H9 (cell line): ENCODE measurements at regions not wholly inside any gene's neighbourhood (a gene's known extent, or its start where the extent isn't known, plus 50 kb on each side); places are given as distances from the start of the nearest gene placed in this dataset.

Experiments used
- DNase-seq: peaks from one replicate; pipeline ENCODE4 v3.0.0-alpha.2; 2017
- H2AFZ ChIP-seq: one replicate; pipeline ENCODE4 v1.6.1; 2013; ENCODE audit warnings: mild to moderate bottlenecking, low read length, control low read depth, moderate library complexity
- H2AK5ac ChIP-seq: 2 replicates; pipeline ENCODE4 v1.6.1; 2013; ENCODE audit warnings: low read length, control low read depth, mixed read lengths; ENCODE audit not compliant: insufficient read length
- H2BK120ac ChIP-seq: one replicate; pipeline ENCODE4 v1.6.1; 2013; ENCODE audit warnings: low read depth, mild to moderate bottlenecking, low read length, control low read depth, inconsistent platforms; ENCODE audit not compliant: poor library complexity, severe bottlenecking
- H2BK12ac ChIP-seq: 2 replicates; pipeline ENCODE4 v1.6.1; 2013; ENCODE audit warnings: low read length, control low read depth, mixed read lengths, low read depth; ENCODE audit not compliant: insufficient read length
- H2BK15ac ChIP-seq: 2 replicates; pipeline ENCODE4 v1.6.1; 2013; ENCODE audit warnings: low read depth, low read length, control low read depth
- H2BK20ac ChIP-seq: one replicate; pipeline ENCODE4 v1.6.1; 2013; ENCODE audit warnings: low read depth, mild to moderate bottlenecking, low read length, control low read depth, inconsistent platforms; ENCODE audit not compliant: poor library complexity, severe bottlenecking
- H2BK5ac ChIP-seq: 2 replicates; pipeline ENCODE4 v1.6.1; 2013; ENCODE audit warnings: low read length, control low read depth, mixed read lengths; ENCODE audit not compliant: insufficient read length
- H3K14ac ChIP-seq: 2 replicates; pipeline ENCODE4 v1.6.1; 2013; ENCODE audit warnings: low read length, control low read depth; ENCODE audit not compliant: insufficient read depth
- H3K18ac ChIP-seq: 2 replicates; pipeline ENCODE4 v1.6.1; 2013; ENCODE audit warnings: low read depth, mild to moderate bottlenecking, mixed read lengths, low read length, control low read depth; ENCODE audit not compliant: insufficient read length
- H3K23ac ChIP-seq: 2 replicates; pipeline ENCODE4 v1.6.1; 2013; ENCODE audit warnings: low read length, control low read depth, mixed read lengths, low read depth; ENCODE audit not compliant: insufficient read length
- H3K23me2 ChIP-seq: 2 replicates; pipeline ENCODE4 v1.6.1; 2013; ENCODE audit warnings: low read depth, mild to moderate bottlenecking, mixed read lengths, low read length, control low read depth; ENCODE audit not compliant: insufficient read length, poor library complexity, severe bottlenecking
- H3K27ac ChIP-seq: 2 replicates; pipeline ENCODE4 v1.5.1; 2013; ENCODE audit warnings: low read length, control low read depth, mixed read lengths, low read depth; ENCODE audit not compliant: insufficient read length
- H3K27me3 ChIP-seq: 2 replicates; pipeline ENCODE4 v1.6.1; 2013; ENCODE audit warnings: low read length, control low read depth, inconsistent platforms; ENCODE audit not compliant: insufficient read depth
- H3K4ac ChIP-seq: 2 replicates; pipeline ENCODE4 v1.6.1; 2013; ENCODE audit warnings: low read depth, mild to moderate bottlenecking, control low read depth, inconsistent platforms, low read length, moderate library complexity
- H3K4me1 ChIP-seq: 2 replicates; pipeline ENCODE4 v1.6.1; 2013; ENCODE audit warnings: low read length, control low read depth, inconsistent platforms; ENCODE audit not compliant: insufficient read depth
- H3K4me2 ChIP-seq: 2 replicates; pipeline ENCODE4 v1.6.1; 2013; ENCODE audit warnings: low read length, control low read depth, mixed read lengths; ENCODE audit not compliant: insufficient read length, insufficient read depth
- H3K56ac ChIP-seq: 2 replicates; pipeline ENCODE4 v1.6.1; 2013; ENCODE audit warnings: low read depth, mild to moderate bottlenecking, mixed read lengths, low read length, control low read depth; ENCODE audit not compliant: insufficient read length
- H3K79me1 ChIP-seq: 2 replicates; pipeline ENCODE4 v1.6.1; 2013; ENCODE audit warnings: low read depth, mild to moderate bottlenecking, moderate library complexity, low read length, control low read depth, inconsistent platforms; ENCODE audit not compliant: insufficient read depth, poor library complexity, severe bottlenecking
- H3K79me2 ChIP-seq: 2 replicates; pipeline ENCODE4 v1.6.1; 2013; ENCODE audit warnings: low read length, control low read depth, inconsistent platforms; ENCODE audit not compliant: insufficient read depth
- H3K9ac ChIP-seq: 2 replicates; pipeline ENCODE4 v1.6.1; 2013; ENCODE audit warnings: low read length, control low read depth, mixed read lengths; ENCODE audit not compliant: insufficient read length; ENCODE audit errors: extremely low read depth
- H3K9me3 ChIP-seq: one replicate; pipeline ENCODE4 v1.6.1; 2013; ENCODE audit warnings: low read depth, low read length, inconsistent platforms; ENCODE audit not compliant: control insufficient read depth
- H3T11ph ChIP-seq: one replicate; pipeline ENCODE4 v1.6.1; 2013; ENCODE audit warnings: mild to moderate bottlenecking, low read length, control low read depth, inconsistent platforms
- H4K20me1 ChIP-seq: one replicate; pipeline ENCODE4 v1.6.1; 2013; ENCODE audit not compliant: control insufficient read depth, insufficient read length, insufficient read depth
- H4K5ac ChIP-seq: 2 replicates; pipeline ENCODE4 v1.6.1; 2013; ENCODE audit warnings: low read depth, mild to moderate bottlenecking, mixed read lengths, low read length, control low read depth; ENCODE audit not compliant: insufficient read length
- H4K8ac ChIP-seq: replicated peaks from 2 replicates; pipeline ENCODE4 v1.6.1; 2013; ENCODE audit warnings: low read length, control low read depth, mixed read lengths, low read depth; ENCODE audit not compliant: insufficient read length
- H4K91ac ChIP-seq: 2 replicates; pipeline ENCODE4 v1.6.1; 2013; ENCODE audit warnings: low read depth, mild to moderate bottlenecking, moderate library complexity, mixed read lengths, low read length, control low read depth; ENCODE audit not compliant: insufficient read length
- H3K27ac Mint-ChIP-seq, 3 experiments: 2 replicates in 2 of 3; 3 replicates in 1 of 3; pipeline ENCODE4 v1.8.0; 2020 to 2021; ENCODE audit warnings: mixed read lengths in 3 of 3, mild to moderate bottlenecking in 1 of 3, moderate library complexity in 1 of 3
- H3K27me3 Mint-ChIP-seq: 2 replicates; pipeline ENCODE4 v1.8.0; 2021; ENCODE audit warnings: low read depth, mild to moderate bottlenecking, moderate library complexity, mixed read lengths
- H3K36me3 Mint-ChIP-seq, 3 experiments: 2 replicates in 2 of 3; 3 replicates in 1 of 3; pipeline ENCODE4 v1.8.0; 2020 to 2021; ENCODE audit warnings: low read depth in 3 of 3, mixed read lengths in 3 of 3; ENCODE audit not compliant: insufficient read depth in 1 of 3
- H3K4me1 Mint-ChIP-seq, 2 experiments: 2 replicates each; pipeline ENCODE4 v1.8.0; 2020; ENCODE audit warnings: mixed read lengths in 2 of 2
- H3K4me3 Mint-ChIP-seq, 2 experiments: 2 replicates in 1 of 2; 3 replicates in 1 of 2; pipeline ENCODE4 v1.8.0; 2020 to 2021; ENCODE audit warnings: mild to moderate bottlenecking in 2 of 2, mixed read lengths in 2 of 2, moderate library complexity in 1 of 2
- H3K9me3 Mint-ChIP-seq, 2 experiments: 2 replicates in 1 of 2; 3 replicates in 1 of 2; pipeline ENCODE4 v1.8.0; 2020; ENCODE audit warnings: mild to moderate bottlenecking in 2 of 2, mixed read lengths in 2 of 2, moderate library complexity in 1 of 2
- WGBS: extraction: QIAGEN DNeasy Blood & Tissue Kit; methylation state at CpG from one replicate; pipeline ENCODE4 v1.1.7; 2013; ENCODE audit warnings: missing lambda C conversion rate, low lambda C conversion rate, mixed read lengths; ENCODE audit not compliant: insufficient read length; ENCODE audit errors: extremely low coverage; 5-methylcytosine and 5-hydroxymethylcytosine counted together
- TF ChIP-seq, protein P1 (sequence below): fragments of 200-600 bp; sonication (generic); conservative IDR thresholded peaks from 3 replicates; pipeline ENCODE4 v1.8.0; 2021; ENCODE audit warnings: antibody characterized with exemption, mild to moderate bottlenecking

DNA sequence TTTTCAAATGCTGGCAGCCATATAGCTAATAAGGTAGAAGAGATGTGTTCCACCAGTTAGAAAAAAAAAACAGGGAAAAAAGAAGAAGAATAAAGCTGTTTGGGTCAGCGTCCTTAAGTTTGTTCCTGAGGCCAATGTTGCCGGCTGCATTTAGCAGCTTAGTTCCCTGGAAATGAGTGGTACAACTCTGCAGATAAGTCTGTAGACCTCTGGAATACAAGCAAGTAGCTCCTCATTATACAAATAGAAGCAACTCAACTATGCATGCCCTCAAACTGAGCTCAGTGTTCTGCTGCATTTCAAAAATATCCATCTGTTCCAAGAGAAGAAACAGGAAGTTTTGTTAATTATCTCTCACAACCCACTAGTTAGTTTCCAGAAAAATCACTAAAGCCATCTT is 181.2 kb upstream of the PKN2 start:
- Histone ChIP-seq H2AFZ (peak overlapping the region; percentile 22), H3K14ac (no peak overlapping the region), H2BK120ac (no peak overlapping the region), H3K23ac (no peak overlapping the region), H2BK5ac (no peak overlapping the region), H4K8ac (no peak overlapping the region), H3K4me1 (no peaks in the 10 kb centered on the region), H4K20me1 (no peaks in the 10 kb centered on the region), H4K91ac (no peak overlapping the region), H3K18ac (no peak overlapping the region), H2BK15ac (no peak overlapping the region), H3K56ac (no peak overlapping the region), H3K79me2 (no peaks in the 10 kb centered on the region), H2BK12ac (no peak overlapping the region), H3K27me3 (no peaks in the 10 kb centered on the region), H3K79me1 (no peaks in the 10 kb centered on the region), H3T11ph (no peak overlapping the region), H3K9ac (no peak overlapping the region), H2BK20ac (no peak overlapping the region), H4K5ac (no peak overlapping the region), H3K27ac (no peak overlapping the region), H2AK5ac (no peak overlapping the region), H3K9me3 (no peaks in the 10 kb centered on the region), H3K4ac (no peak overlapping the region), H3K4me2 (no peak overlapping the region), H3K23me2 (no peaks in the 10 kb centered on the region)
- Mint-ChIP-seq H3K27ac (no peak overlapping the region), H3K36me3 (no peaks in the 10 kb centered on the region; a peak in 1 of 7 replicates), H3K27me3 (no peaks in the 10 kb centered on the region), H3K4me3 (no peak overlapping the region), H3K9me3 (no peaks in the 10 kb centered on the region; a peak in 1 of 5 replicates), H3K4me1 (no peaks in the 10 kb centered on the region)
- WGBS = no CpG with 5 or more reads among the region's 2 CpGs
- no peak for DNase-seq
- TF ChIP-seq, protein P1, sequence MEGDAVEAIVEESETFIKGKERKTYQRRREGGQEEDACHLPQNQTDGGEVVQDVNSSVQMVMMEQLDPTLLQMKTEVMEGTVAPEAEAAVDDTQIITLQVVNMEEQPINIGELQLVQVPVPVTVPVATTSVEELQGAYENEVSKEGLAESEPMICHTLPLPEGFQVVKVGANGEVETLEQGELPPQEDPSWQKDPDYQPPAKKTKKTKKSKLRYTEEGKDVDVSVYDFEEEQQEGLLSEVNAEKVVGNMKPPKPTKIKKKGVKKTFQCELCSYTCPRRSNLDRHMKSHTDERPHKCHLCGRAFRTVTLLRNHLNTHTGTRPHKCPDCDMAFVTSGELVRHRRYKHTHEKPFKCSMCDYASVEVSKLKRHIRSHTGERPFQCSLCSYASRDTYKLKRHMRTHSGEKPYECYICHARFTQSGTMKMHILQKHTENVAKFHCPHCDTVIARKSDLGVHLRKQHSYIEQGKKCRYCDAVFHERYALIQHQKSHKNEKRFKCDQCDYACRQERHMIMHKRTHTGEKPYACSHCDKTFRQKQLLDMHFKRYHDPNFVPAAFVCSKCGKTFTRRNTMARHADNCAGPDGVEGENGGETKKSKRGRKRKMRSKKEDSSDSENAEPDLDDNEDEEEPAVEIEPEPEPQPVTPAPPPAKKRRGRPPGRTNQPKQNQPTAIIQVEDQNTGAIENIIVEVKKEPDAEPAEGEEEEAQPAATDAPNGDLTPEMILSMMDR = no peak
